NCI-H2196 (cell line): ENCODE measurements at regions not wholly inside any gene's neighbourhood (a gene's known extent, or its start where the extent isn't known, plus 50 kb on each side); places are given as distances from the start of the nearest gene placed in this dataset.
"Not testable (repeated sequence)": the region's sequence is repeated elsewhere in the genome, so short reads cannot be mapped to it uniquely, and the experiment has no call there.

Experiments used
- DNase-seq: peaks from one replicate; lab custom pipeline; 2025; ENCODE audit not compliant: unreplicated experiment; lab: John Stamatoyannopoulos, UW

- DNase-seq, result no peak
Observed at GRCh38 chr22:22122348-22123117, 122.1 kb upstream of the VPREB1 start.

- DNase-seq, result no peak
Observed at GRCh38 chr22:22121445-22121844, 123.1 kb upstream of the VPREB1 start.

GRCh38 chr22:22120160-22120559 lies 124.4 kb upstream of the VPREB1 start:
- DNase-seq, result no peak

GRCh38 chr22:22118987-22119386 lies 125.6 kb upstream of the VPREB1 start:
- no peak for DNase-seq

GRCh38 chr22:22117864-22118544 lies 126.6 kb upstream of the VPREB1 start:
- not testable (repeated sequence) for DNase-seq

- not testable (repeated sequence) for DNase-seq
Observed at GRCh38 chr22:22116997-22117770, 127.4 kb upstream of the VPREB1 start.

GRCh38 chr22:22113701-22114100 lies 130.9 kb upstream of the VPREB1 start:
- DNase-seq, result no peak

GRCh38 chr22:22112533-22113294 lies 130.1 kb upstream of the TOP3B start:
- DNase-seq, result no peak

GRCh38 chr22:22111983-22112382 lies 129.4 kb upstream of the TOP3B start:
- DNase-seq, result no peak

GRCh38 chr22:22111267-22111751 lies 128.7 kb upstream of the TOP3B start:
- no peak for DNase-seq

- DNase-seq, result peak; percentile 1
Observed at GRCh38 chr22:22110548-22111266, 128.1 kb upstream of the TOP3B start.

- DNase-seq, result no peak
Observed at GRCh38 chr22:22109693-22110466, 127.3 kb upstream of the TOP3B start.

- no peak for DNase-seq
Observed at GRCh38 chr22:22106855-22107254, 124.3 kb upstream of the TOP3B start.

GRCh38 chr22:22105364-22105763 lies 122.8 kb upstream of the TOP3B start:
- no peak for DNase-seq

- DNase-seq, result no peak
Observed at GRCh38 chr22:22103078-22103875, 120.7 kb upstream of the TOP3B start.

GRCh38 chr22:22099833-22100812 lies 117.5 kb upstream of the TOP3B start:
- no peak for DNase-seq

GRCh38 chr22:22099194-22099486 lies 116.6 kb upstream of the TOP3B start:
- DNase-seq, result no peak
